Fibroblast of pulmonary artery (primary cell): ENCODE measurements at regions not wholly inside any gene's neighbourhood (a gene's known extent, or its start where the extent isn't known, plus 50 kb on each side); places are given as distances from the start of the nearest gene placed in this dataset.
"Not testable (repeated sequence)": the region's sequence is repeated elsewhere in the genome, so short reads cannot be mapped to it uniquely, and the experiment has no call there.

Source experiments
- DNase-seq: peaks from one replicate; pipeline ENCODE4 v3.0.0-alpha.2; 2010; ENCODE audit warnings: low read depth
- H3K4me3 ChIP-seq: replicated peaks from 2 replicates; pipeline ENCODE4 v1.5.1; 2011; ENCODE audit warnings: low read depth, mild to moderate bottlenecking, control low read depth, low read length, moderate library complexity

- DNase-seq, H3K4me3 ChIP-seq: not testable (repeated sequence)
These were observed 5456.7 kb upstream of the TPTE start for GRCh38 chr21:5064581-5065142.

DNA sequence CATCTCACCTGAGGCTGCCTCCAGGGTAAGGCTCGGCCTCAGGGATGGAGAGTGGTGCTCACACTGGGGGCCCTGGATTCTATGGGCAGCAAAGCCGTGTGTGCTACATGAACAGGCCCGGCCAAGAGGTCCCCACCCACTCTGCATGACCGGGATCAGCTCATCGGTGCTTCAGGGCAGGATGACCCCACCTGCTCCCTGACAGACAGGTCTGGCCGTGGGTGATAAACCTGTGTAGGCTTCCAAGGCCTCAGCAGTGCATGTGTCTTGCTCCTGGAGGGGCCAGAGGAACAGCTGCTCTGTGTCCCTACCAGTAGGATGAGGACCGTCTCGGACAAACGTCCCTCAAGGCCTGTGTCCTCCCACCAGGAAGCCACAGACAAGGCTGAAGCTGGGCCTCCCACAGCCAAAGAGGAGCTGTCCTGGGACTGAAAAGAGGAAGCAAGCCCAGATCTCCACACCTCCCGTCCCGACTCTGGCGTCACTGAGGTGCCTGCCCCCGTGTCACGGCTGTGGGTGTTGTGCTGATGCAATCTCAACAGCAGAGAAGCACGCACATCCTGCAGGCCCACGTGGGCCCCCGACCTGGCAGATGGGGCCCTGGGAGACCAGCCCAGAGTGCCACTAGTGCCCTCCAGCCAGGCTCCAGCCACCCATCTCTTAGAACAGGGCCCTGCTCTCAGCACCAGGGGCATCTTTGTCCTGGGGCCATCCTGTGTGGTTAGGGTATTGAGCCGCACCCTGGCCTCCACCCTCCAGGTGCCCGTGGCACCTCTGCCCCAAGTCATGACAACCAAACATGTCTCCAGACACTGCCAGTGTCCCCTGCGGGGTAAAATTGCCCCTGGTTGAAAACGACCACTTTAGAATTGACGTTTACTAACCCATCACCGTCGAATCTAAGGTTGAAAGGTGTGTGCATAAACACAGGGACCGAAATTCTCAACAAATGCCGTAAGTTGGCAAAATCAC lies 5455.9 kb upstream of the TPTE start:
- H3K4me3 ChIP-seq = not testable (repeated sequence)
- DNase-seq = peak; percentile 66

DNA sequence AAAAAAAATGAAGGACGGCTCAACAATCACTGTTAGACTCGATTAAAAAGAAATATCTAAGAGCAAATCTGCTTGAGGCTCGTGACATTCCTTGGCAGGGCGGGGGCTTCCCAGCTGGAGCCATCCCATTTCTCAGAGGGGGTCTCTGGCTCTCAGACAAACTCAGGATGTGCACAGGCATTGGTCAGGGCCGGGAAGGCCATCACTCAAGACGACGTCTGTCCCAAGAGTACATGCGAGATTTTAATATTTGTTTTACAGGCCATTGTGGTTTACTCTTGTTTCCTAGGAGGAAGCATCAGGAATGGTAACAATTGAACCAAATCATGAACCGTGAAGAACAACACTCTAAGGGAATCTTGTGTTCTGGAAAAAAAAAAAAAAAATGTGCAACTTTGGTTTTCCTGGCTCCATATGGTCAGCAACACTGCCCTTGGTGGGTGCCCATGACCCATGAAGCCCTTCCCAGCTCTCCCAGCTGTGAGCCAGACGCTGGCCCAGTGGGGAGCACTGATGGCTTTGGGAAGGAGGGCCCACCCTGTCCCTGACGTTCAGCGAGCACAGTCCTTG lies 5454.6 kb upstream of the TPTE start:
- H3K4me3 ChIP-seq, DNase-seq: not testable (repeated sequence)

DNA sequence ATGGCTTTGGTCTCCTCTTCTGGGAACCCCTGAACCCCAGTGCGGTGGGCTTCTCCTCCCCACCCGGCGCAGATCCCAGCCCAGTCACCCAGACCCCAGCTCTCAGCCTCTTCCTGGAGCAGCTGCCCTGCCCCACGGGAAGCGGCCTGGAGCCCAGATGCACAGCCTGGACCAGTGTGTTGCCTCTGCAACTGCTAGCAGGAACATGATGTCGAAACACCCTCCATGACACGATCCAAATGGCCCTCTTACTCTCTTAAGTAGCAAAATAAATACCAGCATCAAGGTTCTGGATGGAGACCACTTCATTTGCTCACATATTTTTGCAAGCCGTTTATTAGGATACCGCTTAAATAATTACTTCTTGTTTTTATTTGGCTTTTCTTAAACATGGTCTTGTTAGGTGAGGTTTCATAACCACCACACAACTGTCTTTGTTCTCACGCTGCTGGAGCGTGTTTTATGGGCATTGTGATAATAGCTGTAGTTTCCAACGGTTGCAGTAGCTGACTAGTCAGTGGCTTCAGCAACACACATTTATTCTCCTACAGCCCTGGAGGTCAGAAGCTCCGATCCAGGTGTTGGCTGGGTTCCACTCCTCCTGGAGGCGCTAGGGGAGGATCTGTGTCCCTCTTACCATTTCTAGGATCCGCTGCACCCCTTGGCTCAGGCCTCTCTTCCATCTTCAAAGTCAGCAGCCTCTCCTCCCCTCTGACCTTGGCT lies 5453.9 kb upstream of the TPTE start:
- H3K4me3 ChIP-seq, DNase-seq: not testable (repeated sequence)

DNA sequence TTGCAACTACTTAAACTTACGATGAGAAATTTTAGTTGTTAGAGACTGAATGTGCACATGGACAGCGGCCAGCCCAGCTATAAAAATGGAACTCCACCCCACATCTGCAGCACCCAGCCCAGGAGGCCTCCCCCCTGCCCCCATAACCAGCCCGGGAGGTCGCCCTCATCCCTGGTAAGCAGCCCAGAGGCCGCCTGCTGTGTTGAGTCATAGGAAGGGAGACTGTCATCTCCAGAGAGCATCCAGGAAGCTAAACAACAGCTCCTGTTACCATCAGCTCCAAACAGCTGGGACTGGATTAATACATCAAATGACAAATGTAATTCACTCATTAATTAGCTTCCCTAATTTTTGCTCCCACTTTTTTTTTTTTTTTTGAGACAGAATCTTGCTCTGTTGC lies 5452.7 kb upstream of the TPTE start:
- DNase-seq, H3K4me3 ChIP-seq: not testable (repeated sequence)

DNA sequence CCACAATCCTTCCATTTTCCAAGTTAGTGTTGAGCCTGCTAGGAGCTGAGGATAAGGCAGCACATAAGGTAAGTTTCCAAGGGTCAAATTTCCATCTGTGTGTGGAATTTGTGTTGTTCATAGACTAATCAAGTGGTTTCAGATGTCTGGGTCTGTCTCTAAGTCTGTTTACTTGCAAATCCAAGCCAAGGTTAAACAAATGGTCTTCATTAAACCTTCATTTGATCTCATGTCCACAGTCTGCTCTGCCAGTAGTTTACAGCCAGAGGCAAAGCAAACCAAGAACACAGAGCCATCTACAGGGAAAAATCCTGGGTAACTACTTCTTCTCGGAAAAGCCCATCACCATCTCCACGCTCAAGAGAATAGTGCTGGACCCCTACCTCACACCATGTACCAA lies 5450.2 kb upstream of the TPTE start:
- H3K4me3 ChIP-seq, DNase-seq: not testable (repeated sequence)

DNA sequence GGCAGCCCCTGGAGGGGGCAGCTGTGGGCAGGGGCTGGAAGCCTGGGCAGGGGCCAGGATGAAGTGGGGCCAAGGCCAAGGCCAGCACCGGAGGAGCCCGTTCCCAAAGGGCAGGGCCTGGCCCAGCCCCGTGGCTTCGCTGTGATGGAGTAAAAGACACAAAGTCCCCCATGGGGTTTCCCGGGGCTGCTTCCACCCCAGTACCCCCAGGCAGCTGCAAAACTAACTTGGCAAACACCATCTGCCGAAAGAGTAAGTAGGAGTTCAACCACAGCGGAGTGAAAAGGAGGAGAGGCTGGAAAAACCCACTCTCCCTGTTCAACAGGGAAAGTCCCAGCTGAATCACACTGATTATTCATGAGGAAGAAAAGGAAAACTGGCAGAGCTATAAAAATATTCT lies 5444.5 kb upstream of the TPTE start:
- H3K4me3 ChIP-seq, DNase-seq: not testable (repeated sequence)

- DNase-seq, H3K4me3 ChIP-seq: not testable (repeated sequence)
These were observed 5442.0 kb upstream of the TPTE start for GRCh38 chr21:5079361-5079760.

DNA sequence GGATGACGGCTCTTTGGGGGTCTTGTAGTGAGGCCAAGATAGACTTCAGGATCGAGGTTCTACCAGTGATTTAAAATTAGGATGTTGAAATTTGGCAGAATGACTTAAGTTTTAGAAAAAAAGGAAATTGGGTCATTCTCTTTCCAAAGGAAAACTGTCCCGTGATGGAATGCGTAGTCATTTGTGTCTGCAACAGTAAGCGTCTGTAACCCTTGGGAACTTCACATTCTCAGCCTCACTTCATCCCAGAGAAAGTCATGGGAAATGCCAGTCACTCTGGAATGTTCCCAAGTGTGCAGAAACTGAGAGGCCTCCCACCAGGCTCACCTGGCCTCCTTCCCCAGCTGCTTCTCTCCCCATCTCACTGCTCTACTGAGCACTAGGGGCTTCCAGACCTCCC lies 5441.4 kb upstream of the TPTE start:
- H3K4me3 ChIP-seq, DNase-seq: not testable (repeated sequence)

DNA sequence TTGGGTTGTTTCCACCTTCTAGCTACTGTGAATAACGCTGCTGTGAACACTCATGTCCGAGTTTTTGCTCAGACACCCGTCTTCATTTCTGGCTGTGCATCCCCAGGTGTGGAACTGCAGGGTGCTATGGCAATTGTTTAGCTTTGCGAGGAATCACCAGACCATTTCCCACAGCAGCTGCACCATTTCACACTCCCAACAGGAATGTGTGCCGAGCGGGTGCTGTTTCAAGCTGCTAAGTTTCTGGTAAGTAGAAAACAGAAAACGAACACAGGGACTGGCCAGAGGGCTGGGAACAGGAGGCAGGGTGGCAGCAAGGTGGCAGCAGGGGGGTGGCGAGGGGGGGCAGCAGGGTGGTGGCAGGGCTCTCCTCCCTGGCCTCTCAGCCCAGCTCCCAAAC lies 5437.1 kb upstream of the TPTE start:
- not testable (repeated sequence) for H3K4me3 ChIP-seq, DNase-seq

DNA sequence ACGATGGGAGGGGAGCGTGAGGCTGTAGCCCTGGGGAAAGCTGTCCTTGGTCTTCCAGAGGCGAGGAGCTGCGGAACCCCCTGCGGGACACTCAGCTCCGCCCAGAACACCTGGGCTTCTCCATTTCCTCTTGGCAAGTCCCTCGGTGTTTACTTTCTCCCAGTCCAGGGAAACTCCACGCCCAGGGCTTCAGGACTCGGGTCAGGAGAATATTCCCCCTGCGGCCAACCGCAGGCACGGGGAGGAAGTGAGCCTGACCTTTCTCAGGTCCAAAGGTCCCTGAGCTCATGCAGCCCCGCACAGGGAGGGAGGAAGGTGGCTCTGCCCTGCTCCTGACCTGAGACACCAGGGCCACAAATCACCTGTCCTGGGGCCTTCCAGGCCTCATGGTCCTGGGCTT lies 5435.9 kb upstream of the TPTE start:
- not testable (repeated sequence) for H3K4me3 ChIP-seq

DNA sequence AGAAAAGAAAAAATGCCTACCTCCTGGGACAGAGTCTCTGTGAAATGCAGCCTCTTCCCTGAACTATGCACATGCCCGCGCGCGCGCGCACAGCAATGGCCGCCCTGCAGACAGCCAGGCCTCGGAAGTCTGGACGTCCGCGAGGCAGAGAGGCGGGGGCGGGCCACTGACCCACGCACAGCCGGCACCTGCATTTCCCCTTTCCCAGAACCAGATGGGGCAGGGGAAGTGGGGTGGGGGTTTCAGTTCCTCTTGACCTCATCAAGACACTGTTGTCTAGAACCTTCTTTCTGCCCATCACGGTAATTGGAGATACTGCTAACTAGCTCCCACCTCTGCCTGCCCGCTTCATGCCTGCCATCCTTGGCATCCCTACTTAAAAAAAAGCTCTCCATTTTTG lies 5435.0 kb upstream of the TPTE start:
- not testable (repeated sequence) for DNase-seq, H3K4me3 ChIP-seq

More for the DNA sequence above, 5435.9 kb upstream of the TPTE start:
- DNase-seq = not testable (repeated sequence)

GRCh38 chr21:5088820-5089219 lies 5432.6 kb upstream of the TPTE start:
- not testable (repeated sequence) for H3K4me3 ChIP-seq, DNase-seq

DNA sequence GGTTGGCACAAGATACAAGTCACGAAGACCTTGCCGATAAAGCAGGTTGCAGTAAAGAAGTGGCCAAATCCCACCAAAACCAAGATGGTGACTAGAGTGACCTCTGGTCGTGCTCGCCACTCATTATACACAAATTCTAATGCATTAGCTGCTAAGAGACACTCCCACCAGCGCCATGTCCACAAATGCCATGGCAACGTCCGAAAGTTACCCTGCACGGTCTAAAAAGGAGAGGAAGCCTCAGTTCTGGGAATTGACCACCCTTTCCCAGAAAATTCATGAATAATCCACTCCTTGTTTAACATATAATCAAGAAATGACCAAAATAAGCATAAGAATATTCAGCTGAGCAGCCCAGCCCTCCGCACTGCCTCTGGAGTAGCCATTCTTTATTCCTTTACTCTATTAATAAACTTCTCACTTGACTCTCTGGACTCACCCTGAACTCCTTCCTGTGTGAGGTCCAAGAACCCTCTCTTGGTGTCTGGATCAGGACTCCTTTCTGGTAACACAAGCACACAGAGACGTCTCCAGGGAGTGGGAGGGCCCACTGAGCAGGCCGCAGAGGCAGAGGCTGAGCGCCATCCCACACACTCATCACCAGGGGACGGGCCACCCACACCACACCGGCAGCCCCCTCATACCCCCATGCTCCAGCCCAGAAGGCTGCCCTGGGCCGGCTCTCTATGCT lies 5431.8 kb upstream of the TPTE start:
- not testable (repeated sequence) for H3K4me3 ChIP-seq, DNase-seq

- not testable (repeated sequence) for DNase-seq, H3K4me3 ChIP-seq
These were observed 5431.0 kb upstream of the TPTE start for GRCh38 chr21:5090132-5091079.

DNA sequence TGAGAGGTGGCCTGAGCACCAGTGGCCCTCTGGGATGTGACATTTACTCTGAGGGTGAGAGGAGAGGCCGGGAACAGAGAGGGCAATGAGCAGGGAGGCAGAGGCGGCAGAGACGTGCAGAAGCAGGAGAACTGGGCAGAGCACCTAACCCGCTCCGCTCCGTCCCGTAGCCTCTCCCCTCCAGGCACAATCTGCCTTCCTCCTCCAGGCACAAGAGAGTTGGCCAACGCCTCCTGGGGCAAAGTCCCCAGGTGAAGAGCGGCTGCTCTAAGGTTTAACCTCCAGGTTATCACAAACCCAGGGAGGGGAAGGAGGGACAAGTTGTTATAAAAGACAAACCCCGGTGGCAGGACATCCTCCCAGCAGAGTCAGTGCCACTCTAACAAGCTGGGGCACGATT lies 5430.1 kb upstream of the TPTE start:
- not testable (repeated sequence) for DNase-seq, H3K4me3 ChIP-seq

- not testable (repeated sequence) for DNase-seq, H3K4me3 ChIP-seq
These were observed 5425.8 kb upstream of the TPTE start for GRCh38 chr21:5095628-5096027.
